Ureter (tissue), 1 donor: ENCODE measurements at regions not wholly inside any gene's neighbourhood (a gene's known extent, or its start where the extent isn't known, plus 50 kb on each side); places are given as distances from the start of the nearest gene placed in this dataset.
"Not testable (repeated sequence)": the region's sequence is repeated elsewhere in the genome, so short reads cannot be mapped to it uniquely, and the experiment has no call there.

Experiments
- DNase-seq: peaks from one replicate; pipeline ENCODE4 v3.0.0-alpha.2; 2020; ENCODE audit warnings: low spot score
- donor health status: DM: yes; HTN: yes; CAD: no.

DNA sequence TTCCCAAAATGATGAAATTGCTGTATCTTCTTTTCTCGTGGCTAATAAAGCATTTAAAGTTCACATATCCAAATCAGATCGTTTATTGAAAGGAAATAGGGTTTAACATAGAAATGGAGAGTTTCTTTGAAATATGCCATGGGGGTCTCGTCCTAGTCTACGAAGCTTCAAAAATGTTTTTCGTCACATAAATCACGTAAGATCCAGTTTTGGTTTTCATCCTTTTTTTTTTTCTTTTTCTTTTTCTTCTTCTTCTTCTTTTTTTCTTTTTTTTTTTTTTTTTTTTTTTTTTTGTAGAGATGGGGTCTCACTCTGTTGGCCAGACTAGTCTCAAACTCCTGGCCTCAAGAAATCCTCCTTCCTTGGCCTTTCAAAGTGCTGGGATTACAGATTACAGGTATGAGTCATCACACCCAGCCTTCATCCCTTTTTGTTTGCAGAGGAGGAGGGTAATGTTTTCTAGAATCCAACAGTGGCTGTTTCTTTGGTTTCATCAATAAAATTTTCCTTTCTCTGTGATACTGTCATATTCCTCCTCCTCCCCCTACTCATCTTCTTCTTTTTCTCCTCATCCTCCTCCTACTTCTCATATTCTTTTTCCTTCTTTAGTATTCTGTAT, 94.7 kb upstream of the LOC128125822 start:
- no peak for DNase-seq

DNA sequence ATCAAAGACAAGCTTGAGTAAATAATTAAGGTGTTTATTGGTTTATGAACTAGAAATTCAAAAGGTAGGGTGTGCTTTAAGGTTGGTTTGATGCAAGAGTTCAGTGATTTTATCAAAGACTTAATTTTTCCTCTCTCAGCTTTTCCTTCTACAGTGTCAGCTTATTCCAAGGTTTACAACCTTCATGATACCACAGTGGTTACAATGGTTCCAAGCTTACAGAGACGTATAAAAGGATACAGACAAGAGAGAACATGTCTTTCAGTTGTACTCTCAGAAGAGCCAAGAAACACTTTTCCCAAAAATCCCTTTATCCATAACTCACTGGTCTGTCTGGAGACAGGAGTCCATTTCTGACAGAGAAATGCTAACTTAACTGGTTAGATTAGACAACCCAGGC, 93.5 kb upstream of the LOC128125822 start:
- no peak for DNase-seq

DNA sequence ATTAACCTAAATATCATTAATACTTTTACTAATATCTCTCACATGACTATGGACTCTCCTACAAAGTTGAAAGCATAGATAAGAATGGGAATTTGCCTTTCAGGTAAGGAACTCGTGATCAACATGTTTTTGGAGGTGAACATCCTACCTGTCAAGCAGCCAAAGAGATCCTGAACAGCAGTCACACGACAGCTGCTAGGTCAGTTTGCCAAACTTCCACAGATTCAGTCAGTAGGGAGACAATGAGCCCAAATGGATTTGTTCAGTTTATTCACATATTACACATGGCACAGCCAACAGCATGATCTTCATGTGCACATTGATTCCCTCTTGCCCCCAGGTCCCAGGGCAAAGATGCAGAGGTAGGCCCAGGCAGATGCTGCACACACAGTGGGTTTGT, 86.1 kb upstream of the LOC128125822 start:
- no peak for DNase-seq

DNA sequence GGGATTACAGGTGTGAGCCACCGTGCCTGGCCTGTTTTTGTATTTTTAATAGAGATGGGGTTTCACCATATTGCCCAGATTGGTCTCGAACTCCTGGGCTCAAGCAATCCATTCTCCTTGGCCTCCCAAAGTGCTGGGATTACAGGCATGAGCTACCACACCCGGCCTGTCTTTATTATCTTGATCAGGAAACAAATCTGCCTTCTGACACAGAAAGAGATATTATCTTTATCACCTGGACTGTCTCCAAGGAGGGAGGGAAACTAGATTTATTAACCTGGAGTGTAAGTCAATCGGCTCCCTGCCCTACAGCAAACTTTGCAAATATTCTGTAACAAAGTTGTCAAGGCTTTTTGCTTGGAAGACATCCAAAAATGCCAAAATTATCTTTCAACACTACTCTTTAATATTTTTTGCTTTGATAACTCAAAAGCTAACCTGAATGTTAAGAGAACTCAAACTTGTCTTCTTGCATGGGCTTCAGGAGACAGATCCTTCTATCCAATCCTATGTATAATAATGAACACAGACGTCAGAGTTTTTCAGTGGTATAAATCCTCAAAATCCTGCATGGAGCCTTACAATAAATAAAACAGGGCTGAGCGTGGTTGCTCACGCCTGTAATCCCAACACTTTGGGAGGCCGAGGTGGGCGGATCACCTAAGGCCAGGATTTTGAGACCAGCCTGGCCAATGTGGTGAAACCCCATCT, 85.0 kb upstream of the LOC128125822 start:
- no peak for DNase-seq

DNA sequence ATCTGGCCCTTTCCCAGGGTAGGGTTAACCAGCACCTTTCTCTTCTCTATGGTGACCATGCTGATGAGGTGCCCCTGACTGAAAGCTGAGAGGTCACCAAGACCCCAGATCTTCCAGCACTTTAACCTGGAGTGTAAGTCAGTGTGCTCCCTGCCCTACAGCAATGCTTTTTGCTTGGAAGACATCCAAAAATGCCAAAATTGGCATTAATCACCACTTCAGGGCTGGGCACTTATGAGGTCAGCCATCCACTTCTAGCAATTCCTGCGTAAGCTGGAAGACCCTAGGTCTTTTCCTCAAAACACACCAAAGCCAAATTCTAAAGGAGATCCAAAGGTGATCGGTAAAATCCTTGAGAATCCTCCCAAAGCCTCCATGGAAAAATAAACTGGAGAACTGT, 81.2 kb upstream of the LOC128125822 start:
- no peak for DNase-seq

DNA sequence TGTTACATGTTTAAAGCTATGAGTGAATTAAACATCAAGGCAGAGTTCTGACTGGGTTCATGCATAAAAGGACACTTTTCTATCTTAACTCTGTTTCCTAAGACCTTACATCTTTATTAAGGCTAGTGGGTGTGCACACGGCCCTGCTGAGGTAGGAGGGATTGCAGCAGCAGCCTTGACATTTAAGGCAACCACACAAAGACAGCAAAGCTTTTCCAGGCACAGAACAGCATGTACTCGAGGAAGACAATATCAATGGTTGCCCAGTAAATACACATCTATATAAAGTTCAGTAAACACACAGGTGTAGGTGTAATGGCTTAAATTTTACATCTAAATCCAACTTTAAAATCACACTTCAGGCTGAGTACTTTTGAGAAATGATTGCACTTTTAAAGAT, 79.8 kb upstream of the LOC128125822 start:
- DNase-seq, result no peak

DNA sequence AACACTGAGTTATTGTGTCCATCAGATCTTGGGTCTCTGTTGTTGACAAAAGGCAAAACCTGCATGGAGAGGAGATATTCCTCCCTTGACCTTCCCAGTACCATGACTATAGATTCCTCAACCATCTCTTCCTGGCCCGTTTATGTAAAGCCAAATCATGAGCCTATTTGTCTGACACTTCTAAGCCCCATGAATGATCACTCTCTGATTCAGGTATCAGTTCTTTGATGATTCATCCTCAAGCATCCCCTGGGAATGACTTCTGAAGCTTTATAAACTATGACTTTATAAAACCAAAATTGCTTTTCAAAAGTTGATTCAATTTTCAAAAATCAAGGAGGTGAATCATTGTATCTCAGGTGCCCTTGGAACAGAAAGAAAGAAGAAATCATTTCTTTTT, 78.7 kb upstream of the LOC128125822 start:
- no peak for DNase-seq

DNA sequence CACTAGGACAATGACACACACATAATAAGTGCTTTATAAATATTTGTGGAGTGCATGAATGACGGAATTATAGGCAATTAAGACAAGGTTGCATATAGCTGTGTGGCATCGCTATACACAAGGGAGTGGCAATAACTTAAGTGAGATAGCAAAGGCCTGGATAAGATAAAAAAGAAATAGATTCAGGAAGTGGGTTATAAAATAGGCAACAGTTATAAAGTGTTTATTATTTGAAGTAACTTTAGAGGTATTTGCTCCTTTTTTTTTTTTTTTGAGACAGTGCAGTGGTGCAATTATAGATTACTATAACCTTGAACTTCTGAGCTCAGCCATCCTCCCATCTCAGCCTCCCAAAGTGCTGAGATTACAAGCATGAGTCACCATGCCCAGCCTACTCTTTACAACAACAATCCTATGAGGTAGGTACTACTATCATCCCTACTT, 75.9 kb upstream of the LOC128125822 start:
- no peak for DNase-seq

DNA sequence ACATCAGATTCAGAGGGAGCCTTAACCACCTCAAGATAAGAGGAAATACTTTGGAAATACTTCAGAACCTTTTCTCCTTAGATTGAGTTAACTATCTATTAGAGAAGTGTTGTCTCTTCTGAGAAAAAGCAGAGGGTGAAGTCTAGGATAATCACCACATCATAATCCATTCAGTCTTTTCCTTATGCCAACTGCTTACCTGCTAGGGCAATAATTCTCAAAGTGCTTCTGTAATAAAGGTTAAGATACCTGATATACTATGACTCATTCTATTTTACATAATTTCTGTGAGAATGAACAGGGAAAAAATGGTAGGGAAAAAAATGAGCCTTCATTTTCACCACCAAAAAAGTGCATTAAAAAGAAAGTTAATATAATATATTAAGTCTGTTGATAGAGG, 70.1 kb upstream of the LOC128125822 start:
- DNase-seq, result no peak

DNA sequence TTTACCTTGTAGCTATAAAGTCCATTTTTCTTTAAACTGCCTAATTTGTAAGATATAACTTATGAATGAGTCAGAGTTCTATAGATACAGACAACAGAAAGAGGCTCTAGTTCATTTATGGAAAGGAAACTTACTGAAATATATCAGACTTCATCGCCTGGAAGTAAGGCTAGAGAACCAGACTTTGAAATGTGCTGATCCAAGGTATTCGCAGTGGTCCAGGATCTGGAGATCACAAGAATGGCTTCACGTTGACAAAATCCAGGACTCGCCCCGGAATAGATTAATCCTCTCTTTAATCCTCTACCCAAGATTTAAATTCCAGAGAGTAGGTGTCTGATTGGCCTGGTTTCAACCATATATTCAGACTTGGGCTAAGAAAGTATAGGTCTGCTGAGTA, 69.1 kb upstream of the LOC128125822 start:
- DNase-seq, result no peak

DNA sequence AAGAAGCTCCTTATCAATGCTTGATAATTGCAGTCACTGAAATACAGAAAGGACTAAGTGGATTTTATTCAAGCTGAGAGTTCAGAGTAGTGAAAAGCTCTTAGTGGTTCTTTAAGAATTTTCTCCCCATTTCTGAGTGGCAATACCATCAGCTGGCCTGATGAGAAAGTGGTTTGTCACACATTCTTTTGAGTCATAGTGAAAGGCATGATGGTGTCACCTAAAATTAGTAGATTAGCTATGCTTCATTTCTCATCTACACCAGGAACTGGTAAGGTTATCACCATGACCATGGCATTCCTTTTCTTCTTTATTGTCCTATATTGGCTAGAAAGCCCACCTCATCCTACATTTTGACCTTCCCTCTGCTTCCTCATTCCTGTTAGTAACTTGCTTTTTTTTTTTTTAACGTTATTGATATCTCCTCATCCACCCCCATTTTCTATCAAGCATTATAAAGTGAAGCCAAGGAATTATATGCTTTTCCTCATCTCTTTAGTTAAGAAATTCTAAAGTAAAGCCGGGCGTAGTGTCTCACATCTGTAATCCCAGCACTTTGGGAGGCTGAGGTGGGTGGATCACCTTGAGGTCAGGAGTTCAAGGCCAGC, 67.4 kb upstream of the LOC128125822 start:
- no peak for DNase-seq

DNA sequence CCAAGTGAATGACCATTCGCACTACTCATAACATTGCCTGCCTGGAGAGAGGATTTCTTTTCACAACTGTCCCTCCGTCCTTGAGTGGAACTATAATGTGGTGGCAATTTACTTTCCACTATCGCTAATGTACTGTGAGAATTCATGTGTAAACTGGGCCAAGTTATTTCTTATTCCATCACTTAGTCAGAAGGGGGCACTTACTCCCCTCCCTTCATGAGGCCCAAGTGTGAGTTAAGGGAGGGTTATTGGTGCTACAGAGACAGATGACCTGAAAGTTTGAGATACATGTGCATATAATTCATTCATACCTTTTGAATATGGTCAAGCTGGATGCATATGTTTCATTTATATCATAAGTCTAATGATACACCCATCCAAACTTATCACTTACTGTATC, 65.2 kb upstream of the LOC128125822 start:
- no peak for DNase-seq

DNA sequence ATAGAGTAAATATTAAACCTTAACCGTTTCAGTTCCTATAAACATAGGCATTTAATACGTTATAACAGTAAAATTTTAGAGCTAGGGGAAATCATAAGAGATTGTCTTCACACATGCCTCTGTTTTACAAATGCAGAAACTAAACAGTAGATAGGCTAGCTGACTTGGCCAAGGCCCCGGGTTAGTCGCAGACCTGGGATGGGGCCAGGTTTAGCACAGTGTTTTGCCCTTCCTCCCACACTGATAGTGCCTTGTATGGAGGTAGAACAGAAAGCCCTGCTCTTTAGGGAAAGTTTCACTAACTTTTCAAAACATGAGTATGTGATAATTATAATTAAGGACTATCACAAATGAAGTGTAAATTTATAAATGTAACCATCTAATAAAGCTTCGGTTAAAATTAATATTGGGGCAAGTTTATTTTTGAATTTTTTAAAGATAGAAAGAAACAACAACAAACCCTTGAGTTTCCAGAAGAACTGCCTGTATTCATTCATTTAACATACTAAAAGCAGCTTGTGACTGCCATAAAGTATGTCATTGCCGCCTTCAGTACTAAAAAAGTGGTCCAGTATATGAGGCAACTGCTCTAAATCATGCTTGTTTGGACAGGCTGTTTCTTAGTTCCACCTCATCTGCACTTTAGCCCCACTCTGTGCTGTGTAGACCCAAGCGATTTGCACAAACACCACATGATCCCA, 62.5 kb upstream of the LOC128125822 start:
- peak; percentile 61 for DNase-seq

DNA sequence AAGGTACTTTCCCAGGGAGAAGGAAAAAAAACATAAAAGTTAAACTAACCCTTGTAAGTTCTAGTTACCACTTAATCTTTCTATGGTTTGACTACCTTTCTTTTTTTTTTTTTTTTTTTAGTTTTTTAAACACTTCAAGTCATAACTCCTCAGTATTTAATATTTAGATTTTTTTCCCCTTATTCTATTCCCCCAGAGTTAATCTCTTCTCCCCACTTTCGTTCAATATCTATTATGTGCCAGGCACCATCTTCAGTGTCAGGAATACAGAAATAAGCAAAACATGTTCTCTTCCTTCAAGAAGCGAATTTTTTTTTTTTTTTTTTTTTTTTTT, 62.0 kb upstream of the LOC128125822 start:
- no peak for DNase-seq

DNA sequence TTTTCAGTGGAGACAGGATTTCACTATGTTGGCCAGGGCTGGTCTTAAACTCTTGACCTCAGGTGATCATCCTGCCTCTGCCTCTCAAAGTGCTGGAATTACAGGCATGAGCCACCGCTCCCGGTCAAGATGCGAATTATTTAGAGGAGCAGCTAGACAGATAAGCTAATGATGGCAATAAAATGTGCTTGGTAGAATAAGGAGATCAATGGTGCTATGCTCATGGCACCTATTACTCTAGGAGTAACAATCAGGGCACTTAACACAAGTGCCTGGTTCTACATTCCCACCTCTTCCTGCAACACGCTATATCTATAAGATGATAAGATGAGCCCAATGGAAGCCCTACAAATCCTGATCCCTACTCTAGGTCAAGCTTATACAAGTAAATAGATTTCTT, 61.4 kb upstream of the LOC128125822 start:
- DNase-seq, result no peak

DNA sequence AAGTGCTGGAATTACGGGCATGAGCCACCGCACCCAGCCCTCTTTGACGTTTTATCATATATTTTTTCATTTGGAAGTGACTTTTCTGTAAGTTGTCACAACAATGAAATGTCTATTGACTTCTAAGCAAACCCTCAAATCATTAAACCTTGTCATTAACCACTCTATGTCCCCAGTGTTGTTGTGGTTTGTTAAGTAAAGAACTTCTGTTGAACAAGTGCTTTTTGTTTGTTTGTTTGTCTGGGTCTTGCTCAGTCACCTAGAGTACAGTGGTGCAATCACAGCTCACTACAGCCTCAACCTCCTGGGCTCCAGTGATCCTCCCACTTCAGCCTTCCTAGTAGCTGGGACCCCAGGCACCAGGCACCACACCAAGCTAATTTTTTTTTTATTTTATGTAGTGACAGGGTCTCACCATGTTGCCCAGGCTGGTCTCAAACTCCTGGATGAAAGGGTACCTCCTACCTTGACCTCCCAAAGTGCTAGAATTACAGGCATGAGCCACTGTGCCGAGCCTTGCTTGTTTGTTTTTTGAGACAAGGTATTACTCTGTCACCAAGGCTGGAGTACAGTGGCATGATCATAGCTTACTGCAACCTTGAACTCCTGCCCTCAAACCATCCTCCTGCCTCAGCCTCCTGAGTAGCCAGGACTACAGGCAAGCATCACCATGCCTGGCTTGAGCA, 57.6 kb upstream of the LOC128125822 start:
- no peak for DNase-seq

DNA sequence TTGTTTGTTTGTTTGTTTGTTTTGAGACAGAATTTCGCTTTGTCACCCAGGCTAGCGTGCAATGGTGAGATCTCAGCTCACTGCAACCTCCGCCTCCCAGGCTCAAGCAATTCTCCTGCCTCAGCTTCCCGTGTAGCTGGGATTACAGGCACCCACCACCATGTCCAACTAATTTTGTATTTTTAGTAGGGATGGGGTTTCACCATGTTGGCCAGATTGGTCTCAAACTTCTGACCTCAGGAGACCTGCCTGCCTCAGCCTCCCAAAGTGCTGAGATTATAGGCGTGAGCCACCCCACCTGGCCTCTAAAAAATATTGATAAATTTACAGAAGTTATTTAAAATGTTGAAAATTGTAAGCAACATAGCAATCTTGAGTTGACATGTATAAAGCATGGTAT, 57.1 kb upstream of the LOC128125822 start:
- DNase-seq, result not testable (repeated sequence)

DNA sequence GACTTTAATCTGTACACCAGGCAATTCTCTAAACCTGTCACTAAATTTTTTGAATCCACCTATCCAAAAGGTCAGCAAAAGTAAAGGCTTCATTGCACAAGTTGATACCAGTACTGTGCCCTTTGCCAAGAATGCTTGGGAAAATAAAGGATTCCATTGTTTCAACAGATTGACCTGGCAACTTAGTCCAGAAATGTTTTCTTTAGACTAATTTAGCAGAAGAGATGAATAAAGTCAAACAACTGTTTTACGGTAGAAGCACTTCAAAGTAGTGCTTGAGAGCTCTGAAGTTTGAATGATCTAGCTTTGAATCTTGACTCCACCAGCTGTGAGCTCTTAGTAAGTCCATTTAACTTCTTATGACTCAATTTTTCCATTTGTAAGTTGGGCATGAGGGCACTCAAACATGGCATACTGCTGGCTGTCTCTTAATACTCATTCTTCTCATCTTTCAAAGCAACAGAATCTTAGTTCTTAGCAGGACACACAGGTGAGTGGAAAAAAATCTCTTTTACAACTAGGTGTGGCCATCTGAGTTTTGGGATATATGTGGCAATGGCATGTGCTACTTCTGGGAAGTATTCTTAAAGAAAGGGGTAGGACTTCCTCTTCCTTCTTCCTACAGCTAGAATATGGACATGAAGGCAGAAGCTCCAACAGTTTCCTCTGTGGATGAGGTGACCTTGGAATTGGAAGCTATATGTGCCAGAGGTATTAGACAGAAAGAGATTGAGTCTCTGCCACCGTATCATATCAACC, 55.9 kb upstream of the LOC128125822 start:
- no peak for DNase-seq

DNA sequence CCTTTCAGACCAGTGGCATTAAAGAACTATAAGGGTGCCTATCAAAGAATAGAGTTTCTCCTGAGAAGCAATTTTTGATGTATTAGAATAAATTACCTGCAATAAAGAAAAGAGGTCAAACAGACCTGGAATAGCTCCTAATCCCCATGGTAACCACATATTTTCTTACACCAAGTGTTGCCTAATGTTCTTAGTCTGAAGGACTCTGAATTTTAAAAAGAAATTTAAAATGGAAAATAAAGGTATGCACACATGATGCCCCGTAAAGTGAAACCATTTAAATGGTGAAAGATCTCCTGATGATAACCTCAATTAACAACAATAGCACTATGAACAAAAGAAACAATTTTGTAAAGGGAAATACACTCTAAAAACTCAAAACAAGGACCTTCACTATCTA, 55.1 kb upstream of the LOC128125822 start:
- DNase-seq, result no peak

DNA sequence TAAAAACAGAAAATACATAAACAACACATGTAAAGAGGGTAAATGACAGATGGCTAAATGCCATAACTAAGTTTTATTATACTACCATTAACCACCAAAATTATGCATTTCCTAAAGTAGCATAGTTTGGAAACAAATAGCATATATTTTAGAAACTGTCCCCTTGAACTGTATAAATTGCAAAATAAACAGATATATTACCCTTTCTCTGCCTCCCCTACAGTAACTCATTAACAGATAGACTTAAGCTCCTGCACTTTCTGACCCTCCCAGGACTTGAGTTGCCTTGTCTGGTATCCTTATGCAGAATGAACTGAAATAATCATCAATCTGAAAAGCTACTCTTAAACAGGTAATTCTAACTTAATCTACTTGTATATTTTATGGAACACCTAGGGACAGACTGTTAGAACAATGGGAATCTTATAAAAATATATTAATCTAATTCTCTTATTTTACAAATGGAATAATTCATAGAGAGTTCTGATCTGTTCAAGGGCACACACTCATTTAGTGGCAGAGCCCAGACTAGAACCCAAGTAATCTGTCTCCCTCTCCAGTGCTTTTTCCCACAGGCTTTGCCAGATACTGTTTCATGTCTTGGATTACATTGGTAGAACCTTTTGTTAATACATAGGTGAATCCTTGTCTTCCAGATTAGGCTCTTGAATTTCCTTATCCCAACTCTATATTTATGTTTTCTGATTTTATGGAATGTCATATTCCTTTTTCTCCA, 50.6 kb upstream of the LOC128125822 start:
- DNase-seq, result no peak
